ENCODE measurements at regions not wholly inside any gene's neighbourhood (a gene's known extent, or its start where the extent isn't known, plus 50 kb on each side); places are given as distances from the start of the nearest gene placed in this dataset.

DNA sequence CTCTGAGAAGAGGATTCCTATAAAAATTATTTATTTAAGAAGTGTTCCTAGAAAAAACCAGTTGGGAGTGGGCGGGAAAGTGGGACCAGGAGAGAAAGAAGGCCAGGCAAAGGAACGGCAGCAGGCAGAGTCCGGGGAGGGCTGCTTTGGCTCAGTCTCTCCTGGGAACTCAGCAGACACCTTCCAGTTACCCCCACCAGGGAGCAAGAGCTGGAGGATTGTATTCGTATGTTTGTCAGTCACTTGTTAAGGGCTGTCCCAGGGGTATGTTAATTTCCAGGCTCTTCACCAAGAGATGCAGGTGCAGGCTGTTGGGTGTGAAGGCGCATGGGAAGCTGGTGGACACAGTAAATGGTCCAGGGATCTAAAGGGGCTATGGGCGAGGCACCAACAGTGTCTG is 53.0 kb upstream of the CHD6 start:
- Mint-ChIP-seq H3K27ac (no peak overlapping the region), H3K4me3 (no peak overlapping the region), H3K4me1 (peaks cover 13% of the 10 kb centered on the region), H3K36me3 (no peaks in the 10 kb centered on the region), H3K27me3 (ENCODE audit: low read depth) (peaks cover 3% of the 10 kb centered on the region; the same call in 1 of the 2 replicates), H3K9me3 (peaks cover 13% of the 10 kb centered on the region)
- ChIA-PET CTCF (interaction anchor here (0.9 to 1.1 kb wide), 3 partner anchors 22 to 331 kb away, joined by 3 to 4 read pairs (median 3); partner anchors contain the start of gene LPIN3), POLR2A (interaction anchor here (0.6 kb wide), 1 partner anchor 53 kb away, joined by 4 read pairs; the partner anchor contains the start of gene CHD6)
- no peak for DNase-seq (ENCODE audit: low spot score)
- TF ChIP-seq, protein P1, sequence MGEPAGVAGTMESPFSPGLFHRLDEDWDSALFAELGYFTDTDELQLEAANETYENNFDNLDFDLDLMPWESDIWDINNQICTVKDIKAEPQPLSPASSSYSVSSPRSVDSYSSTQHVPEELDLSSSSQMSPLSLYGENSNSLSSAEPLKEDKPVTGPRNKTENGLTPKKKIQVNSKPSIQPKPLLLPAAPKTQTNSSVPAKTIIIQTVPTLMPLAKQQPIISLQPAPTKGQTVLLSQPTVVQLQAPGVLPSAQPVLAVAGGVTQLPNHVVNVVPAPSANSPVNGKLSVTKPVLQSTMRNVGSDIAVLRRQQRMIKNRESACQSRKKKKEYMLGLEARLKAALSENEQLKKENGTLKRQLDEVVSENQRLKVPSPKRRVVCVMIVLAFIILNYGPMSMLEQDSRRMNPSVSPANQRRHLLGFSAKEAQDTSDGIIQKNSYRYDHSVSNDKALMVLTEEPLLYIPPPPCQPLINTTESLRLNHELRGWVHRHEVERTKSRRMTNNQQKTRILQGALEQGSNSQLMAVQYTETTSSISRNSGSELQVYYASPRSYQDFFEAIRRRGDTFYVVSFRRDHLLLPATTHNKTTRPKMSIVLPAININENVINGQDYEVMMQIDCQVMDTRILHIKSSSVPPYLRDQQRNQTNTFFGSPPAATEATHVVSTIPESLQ (CRISPR knock-in tag; IDR thresholded peaks at IDR 0.05) = no peak
- TF ChIP-seq MXD4 (CRISPR knock-in tag; IDR thresholded peaks at IDR 0.05; ENCODE audit: borderline replicate concordance) (no peak), JAZF1 (CRISPR knock-in tag; IDR thresholded peaks at IDR 0.05) (no peak), GTF2I (CRISPR knock-in tag; conservative IDR thresholded peaks at IDR 0.05) (no peak), ZBTB21 (CRISPR knock-in tag; IDR thresholded peaks at IDR 0.05; ENCODE audit: borderline replicate concordance) (no peak)
- TF ChIP-seq, protein P2, sequence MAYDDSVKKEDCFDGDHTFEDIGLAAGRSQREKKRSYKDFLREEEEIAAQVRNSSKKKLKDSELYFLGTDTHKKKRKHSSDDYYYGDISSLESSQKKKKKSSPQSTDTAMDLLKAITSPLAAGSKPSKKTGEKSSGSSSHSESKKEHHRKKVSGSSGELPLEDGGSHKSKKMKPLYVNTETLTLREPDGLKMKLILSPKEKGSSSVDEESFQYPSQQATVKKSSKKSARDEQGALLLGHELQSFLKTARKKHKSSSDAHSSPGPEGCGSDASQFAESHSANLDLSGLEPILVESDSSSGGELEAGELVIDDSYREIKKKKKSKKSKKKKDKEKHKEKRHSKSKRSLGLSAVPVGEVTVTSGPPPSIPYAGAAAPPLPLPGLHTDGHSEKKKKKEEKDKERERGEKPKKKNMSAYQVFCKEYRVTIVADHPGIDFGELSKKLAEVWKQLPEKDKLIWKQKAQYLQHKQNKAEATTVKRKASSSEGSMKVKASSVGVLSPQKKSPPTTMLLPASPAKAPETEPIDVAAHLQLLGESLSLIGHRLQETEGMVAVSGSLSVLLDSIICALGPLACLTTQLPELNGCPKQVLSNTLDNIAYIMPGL (CRISPR knock-in tag; IDR thresholded peaks at IDR 0.05) = no peak
- ATAC-seq = peak; percentile 59

DNA sequence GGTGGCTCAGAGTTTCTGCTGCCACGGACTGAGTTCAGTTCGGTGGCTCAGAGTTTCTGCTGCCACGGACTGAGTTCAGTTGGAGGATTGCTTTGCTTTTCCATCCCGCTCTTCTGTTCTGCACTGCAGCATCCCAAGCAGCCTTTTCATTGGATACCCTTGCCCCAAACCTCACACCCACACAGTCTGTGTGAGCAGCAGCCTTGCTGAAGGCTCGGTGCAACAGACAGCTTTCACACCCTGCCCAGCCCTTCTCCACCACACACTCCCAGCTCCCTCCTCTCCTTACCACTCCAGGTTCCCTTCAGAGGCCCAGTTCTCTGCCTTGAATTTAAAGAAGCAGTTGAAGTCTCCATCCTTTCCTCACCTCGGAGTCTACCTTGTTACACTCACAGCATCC is 52.5 kb upstream of the CHD6 start:
- H3K9me3 Mint-ChIP-seq = peaks cover 13% of the 10 kb centered on the region
- TF ChIP-seq, protein P3, sequence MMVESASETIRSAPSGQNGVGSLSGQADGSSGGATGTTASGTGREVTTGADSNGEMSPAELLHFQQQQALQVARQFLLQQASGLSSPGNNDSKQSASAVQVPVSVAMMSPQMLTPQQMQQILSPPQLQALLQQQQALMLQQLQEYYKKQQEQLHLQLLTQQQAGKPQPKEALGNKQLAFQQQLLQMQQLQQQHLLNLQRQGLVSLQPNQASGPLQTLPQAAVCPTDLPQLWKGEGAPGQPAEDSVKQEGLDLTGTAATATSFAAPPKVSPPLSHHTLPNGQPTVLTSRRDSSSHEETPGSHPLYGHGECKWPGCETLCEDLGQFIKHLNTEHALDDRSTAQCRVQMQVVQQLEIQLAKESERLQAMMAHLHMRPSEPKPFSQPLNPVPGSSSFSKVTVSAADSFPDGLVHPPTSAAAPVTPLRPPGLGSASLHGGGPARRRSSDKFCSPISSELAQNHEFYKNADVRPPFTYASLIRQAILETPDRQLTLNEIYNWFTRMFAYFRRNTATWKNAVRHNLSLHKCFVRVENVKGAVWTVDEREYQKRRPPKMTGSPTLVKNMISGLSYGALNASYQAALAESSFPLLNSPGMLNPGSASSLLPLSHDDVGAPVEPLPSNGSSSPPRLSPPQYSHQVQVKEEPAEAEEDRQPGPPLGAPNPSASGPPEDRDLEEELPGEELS (CRISPR knock-in tag; IDR thresholded peaks at IDR 0.05) = no peak
- no peak for TF ChIP-seq NR1H2 (CRISPR knock-in tag; IDR thresholded peaks at IDR 0.05)
- no peak for TF ChIP-seq GABPB1 (CRISPR knock-in tag; IDR thresholded peaks at IDR 0.05)
- no peak for TF ChIP-seq RELA (CRISPR knock-in tag; IDR thresholded peaks at IDR 0.05; ENCODE audit: borderline replicate concordance)
- TF ChIP-seq ZNF232 (CRISPR knock-in tag; IDR thresholded peaks at IDR 0.05) = no peak
- no peak for TF ChIP-seq ZNF263 (CRISPR knock-in tag; IDR thresholded peaks at IDR 0.05; ENCODE audit: low read depth)
- TF ChIP-seq MYBL2 (CRISPR knock-in tag; IDR thresholded peaks at IDR 0.05) = no peak
- TF ChIP-seq NFATC4 (CRISPR knock-in tag; IDR thresholded peaks at IDR 0.05) = no peak
- TF ChIP-seq, protein P4, sequence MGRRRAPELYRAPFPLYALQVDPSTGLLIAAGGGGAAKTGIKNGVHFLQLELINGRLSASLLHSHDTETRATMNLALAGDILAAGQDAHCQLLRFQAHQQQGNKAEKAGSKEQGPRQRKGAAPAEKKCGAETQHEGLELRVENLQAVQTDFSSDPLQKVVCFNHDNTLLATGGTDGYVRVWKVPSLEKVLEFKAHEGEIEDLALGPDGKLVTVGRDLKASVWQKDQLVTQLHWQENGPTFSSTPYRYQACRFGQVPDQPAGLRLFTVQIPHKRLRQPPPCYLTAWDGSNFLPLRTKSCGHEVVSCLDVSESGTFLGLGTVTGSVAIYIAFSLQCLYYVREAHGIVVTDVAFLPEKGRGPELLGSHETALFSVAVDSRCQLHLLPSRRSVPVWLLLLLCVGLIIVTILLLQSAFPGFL (CRISPR knock-in tag; IDR thresholded peaks at IDR 0.05; ENCODE audit: borderline replicate concordance) = no peak
- TF ChIP-seq, protein P5, sequence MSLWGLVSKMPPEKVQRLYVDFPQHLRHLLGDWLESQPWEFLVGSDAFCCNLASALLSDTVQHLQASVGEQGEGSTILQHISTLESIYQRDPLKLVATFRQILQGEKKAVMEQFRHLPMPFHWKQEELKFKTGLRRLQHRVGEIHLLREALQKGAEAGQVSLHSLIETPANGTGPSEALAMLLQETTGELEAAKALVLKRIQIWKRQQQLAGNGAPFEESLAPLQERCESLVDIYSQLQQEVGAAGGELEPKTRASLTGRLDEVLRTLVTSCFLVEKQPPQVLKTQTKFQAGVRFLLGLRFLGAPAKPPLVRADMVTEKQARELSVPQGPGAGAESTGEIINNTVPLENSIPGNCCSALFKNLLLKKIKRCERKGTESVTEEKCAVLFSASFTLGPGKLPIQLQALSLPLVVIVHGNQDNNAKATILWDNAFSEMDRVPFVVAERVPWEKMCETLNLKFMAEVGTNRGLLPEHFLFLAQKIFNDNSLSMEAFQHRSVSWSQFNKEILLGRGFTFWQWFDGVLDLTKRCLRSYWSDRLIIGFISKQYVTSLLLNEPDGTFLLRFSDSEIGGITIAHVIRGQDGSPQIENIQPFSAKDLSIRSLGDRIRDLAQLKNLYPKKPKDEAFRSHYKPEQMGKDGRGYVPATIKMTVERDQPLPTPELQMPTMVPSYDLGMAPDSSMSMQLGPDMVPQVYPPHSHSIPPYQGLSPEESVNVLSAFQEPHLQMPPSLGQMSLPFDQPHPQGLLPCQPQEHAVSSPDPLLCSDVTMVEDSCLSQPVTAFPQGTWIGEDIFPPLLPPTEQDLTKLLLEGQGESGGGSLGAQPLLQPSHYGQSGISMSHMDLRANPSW (CRISPR knock-in tag; conservative IDR thresholded peaks at IDR 0.05; ENCODE audit: low read depth) = no peak
- no peak for TF ChIP-seq SOX15 (CRISPR knock-in tag; IDR thresholded peaks at IDR 0.05)
- TF ChIP-seq, protein P6, sequence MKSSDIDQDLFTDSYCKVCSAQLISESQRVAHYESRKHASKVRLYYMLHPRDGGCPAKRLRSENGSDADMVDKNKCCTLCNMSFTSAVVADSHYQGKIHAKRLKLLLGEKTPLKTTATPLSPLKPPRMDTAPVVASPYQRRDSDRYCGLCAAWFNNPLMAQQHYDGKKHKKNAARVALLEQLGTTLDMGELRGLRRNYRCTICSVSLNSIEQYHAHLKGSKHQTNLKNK (CRISPR knock-in tag; IDR thresholded peaks at IDR 0.05) = no peak
- ATAC-seq (peak; percentile 60), DNase-seq (ENCODE audit: low spot score) (no peak)
- no peak overlapping the region for H3K27ac Mint-ChIP-seq
- H3K27me3 Mint-ChIP-seq (ENCODE audit: low read depth) = peaks cover 3% of the 10 kb centered on the region; the same call in 1 of the 2 replicates
- no peaks in the 10 kb centered on the region for H3K36me3 Mint-ChIP-seq
- peaks cover 12% of the 10 kb centered on the region for H3K4me1 Mint-ChIP-seq
- H3K4me3 Mint-ChIP-seq = no peak overlapping the region
- ChIA-PET POLR2A (no interaction called here), CTCF (interaction anchor here (1.1 kb wide), 1 partner anchor 64 kb away, joined by 3 read pairs; no protein-coding TSS in a partner anchor)
